Fibroblast of the conjunctiva (primary cell): ENCODE measurements at regions not wholly inside any gene's neighbourhood (a gene's known extent, or its start where the extent isn't known, plus 50 kb on each side); places are given as distances from the start of the nearest gene placed in this dataset.

Source experiments
- DNase-seq: peaks from one replicate; pipeline ENCODE4 v3.0.0-alpha.2; 2010; ENCODE audit warnings: low read depth

DNA sequence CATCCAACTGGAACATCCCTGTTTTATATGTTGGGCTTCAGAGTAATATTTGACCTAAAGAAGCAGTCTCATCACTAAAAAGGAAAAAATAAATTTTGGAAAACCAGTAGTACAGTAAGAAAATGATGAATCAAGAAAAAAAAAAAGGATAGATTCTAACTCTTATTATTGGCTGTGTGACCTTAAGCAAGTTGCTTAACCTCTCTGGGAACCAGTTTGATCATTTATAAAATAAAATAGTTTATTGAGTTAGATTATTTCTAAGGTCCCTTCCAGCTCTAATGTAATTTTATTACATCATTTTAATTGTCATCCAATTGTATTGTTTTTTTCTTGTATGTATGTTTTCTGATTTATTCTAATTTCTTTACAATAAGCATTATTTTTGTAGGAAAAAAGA is 127.0 kb downstream of the PRELID2 start:
- DNase-seq, result no peak

GRCh38 chr5:145704724-145705123 is 130.4 kb downstream of the PRELID2 start:
- DNase-seq, result no peak

- DNase-seq, result no peak
Measured at GRCh38 chr5:145703856-145704255, 131.3 kb downstream of the PRELID2 start.

DNA sequence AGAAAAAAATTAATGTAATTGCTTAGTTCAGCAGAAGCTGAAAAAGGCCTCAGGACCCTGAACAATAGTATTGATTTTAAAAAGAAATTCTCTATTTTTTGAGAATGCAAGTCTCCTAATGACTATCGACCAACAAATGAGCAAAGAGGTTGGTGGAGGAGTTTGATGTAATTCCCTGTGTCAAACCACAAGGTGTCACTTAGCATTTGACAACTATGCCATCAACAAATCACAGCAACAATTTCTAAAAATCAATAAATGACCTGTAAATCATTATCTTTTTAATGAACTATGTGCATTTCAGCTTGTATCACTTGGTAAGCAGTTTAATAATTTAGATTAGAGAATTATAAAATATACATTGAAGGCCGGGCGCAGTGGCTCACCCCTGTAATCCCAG is 133.7 kb downstream of the PRELID2 start:
- DNase-seq, result no peak

DNA sequence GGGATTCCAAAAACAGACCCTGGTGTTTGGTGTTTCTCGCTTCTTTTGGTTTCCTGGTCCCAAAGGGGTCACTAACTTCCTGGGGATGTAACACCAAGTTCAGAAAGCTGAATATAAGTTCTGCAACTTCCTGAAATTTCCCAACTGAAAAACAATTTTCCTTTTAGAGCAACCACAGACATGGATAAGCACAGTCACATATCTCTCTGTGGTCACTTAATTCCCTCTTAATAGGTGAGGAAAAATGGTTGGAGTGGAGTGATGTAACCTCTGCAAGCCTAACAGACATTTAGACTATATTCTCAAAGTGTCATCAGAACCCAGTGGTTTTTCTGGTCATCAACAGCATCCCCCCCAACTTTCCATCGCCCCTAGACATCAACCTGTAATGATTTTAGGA is 135.3 kb downstream of the PRELID2 start:
- no peak for DNase-seq

DNA sequence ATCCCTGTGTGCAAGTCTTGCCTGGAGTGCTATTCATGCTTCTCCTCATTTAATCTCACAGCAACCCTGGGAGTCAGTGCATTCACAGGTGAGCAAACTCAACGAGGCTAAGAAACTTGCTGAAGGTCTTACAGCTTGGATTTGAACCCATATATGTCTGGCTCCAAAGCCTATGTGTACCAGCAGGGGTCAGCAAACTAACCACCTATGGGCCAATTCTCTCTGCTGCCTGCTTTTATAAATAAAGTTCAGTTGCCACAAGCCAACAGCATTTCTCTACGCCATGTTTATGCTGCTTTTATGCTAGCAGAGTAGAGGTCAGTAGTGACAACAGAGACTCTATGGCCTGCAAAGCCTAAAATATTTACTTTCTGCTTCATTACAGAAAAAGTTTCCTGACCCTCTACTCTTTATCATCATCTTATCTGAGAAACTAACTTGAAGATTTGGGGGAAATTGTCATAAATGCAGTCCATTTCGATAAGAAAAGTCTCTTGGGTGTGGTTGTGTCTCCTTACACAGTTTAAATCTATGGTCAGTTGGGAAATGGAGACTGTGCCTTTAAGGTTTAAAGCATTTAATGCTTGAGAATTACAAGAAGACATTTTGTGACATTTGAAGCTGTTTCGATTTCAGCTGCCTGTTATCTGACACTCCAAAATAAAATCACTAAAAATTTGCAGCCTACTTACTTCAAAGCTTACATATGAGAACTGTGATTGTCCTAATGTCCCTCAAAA is 137.7 kb downstream of the PRELID2 start:
- DNase-seq, result peak; percentile 34

GRCh38 chr5:145689235-145689634 is 145.9 kb downstream of the PRELID2 start:
- DNase-seq, result no peak

DNA sequence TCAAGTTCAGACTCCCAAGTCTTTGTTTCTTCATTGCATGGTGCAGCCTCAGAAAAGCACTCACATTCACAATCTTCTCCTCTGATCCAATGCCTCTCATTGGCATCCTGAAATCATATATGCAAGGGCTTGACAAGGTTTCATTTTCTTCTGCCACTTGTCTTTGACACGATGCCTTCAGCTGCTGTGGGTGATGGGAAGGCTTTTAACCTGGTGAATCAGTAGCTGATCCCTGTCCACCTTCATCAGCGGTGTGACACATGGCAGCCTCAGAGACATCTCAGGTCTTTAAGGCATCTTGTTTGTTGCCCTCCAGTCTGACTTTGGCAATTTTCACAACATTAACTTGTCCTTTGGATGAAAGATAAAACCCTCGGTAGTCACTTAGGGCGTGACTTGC is 147.2 kb downstream of the PRELID2 start:
- DNase-seq, result no peak

GRCh38 chr5:145685417-145685816 is 149.7 kb downstream of the PRELID2 start:
- DNase-seq, result no peak

DNA sequence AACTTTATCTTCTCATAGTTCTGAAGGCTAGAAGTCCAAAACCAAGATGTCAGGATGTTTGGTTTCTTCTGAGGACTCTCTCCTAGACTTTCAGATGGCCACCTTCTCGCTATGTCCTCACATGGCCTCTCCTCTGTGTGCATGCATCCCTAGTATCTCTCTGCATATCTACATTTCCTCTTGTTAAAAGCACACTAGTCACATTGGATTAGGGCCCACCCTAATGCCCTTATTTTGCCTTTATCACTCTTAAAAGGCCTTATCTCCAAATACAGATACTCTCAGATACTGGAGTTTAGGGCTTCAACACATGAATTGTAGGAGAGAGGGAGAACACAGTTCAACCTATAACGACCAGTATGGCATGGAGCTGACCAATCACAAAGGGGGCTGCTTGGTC is 151.7 kb downstream of the PRELID2 start:
- DNase-seq, result no peak

GRCh38 chr5:145682197-145682899 is 152.8 kb downstream of the PRELID2 start:
- no peak for DNase-seq

- peak; percentile 77 for DNase-seq
Measured at GRCh38 chr5:145681686-145682085, 153.5 kb downstream of the PRELID2 start.

DNA sequence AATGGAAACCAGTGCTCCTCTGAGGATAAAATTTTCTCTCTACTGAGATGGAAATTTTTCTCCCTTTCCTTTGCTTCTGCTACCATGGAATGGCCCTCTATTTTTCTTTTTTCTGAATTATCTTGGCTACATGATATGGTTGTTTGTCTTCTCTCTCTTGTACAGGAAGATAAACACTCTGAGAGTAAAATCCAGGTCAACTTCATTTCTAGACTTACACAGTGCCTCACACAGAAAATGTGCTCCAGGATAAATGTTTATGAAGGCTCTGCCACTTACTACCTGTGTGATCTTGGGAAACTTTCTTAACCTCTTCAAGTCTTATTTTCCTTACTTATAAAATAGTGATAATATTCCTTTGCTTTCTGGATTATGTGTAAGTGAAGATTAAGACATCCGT is 153.9 kb downstream of the PRELID2 start:
- no peak for DNase-seq

- DNase-seq, result no peak
Measured at GRCh38 chr5:145680767-145681166, 154.4 kb downstream of the PRELID2 start.

DNA sequence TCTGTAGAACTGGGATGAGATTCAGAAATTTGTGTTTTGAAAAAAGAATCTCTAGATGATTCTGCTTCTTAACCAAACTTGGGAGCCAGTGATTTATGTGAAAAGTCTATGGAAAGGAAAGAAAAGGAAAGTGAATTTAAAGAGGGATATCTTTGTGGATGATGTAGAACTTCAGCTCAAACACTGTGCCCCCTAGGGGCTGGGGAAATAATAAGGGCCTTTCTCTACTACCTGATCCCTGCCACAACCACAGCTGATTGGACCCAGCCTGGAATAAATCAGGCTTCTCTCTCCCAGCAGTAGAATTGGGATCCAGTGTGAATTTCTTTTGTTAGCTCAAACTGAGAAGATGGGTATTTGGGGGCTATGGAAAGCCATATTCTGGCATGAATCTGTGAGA is 155.0 kb downstream of the PRELID2 start:
- no peak for DNase-seq

- no peak for DNase-seq
Measured at GRCh38 chr5:145678255-145678654, 156.9 kb downstream of the PRELID2 start.

DNA sequence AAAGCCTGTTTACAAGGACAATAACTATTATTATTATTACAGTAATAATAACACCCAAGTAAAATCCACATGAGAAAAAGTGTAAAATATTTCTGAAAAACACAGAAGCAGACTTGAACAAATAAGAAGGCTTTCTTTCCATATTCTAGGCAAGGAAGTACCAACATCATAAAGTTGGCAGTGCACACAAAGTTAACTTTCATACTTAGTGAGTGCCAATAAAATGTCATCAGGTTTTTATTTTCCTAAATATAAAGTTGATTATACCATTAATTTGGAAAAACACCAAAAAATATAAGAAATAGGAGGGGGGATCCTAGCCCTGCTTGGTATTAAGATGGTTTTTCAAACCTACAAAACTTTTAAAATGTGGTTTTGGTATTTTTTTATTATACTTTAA is 161.4 kb downstream of the PRELID2 start:
- no peak for DNase-seq

GRCh38 chr5:145668714-145669113 is 166.4 kb downstream of the PRELID2 start:
- no peak for DNase-seq

- no peak for DNase-seq
Measured at GRCh38 chr5:145667742-145668141, 167.4 kb downstream of the PRELID2 start.

GRCh38 chr5:145666591-145666990 is 168.6 kb downstream of the PRELID2 start:
- no peak for DNase-seq

DNA sequence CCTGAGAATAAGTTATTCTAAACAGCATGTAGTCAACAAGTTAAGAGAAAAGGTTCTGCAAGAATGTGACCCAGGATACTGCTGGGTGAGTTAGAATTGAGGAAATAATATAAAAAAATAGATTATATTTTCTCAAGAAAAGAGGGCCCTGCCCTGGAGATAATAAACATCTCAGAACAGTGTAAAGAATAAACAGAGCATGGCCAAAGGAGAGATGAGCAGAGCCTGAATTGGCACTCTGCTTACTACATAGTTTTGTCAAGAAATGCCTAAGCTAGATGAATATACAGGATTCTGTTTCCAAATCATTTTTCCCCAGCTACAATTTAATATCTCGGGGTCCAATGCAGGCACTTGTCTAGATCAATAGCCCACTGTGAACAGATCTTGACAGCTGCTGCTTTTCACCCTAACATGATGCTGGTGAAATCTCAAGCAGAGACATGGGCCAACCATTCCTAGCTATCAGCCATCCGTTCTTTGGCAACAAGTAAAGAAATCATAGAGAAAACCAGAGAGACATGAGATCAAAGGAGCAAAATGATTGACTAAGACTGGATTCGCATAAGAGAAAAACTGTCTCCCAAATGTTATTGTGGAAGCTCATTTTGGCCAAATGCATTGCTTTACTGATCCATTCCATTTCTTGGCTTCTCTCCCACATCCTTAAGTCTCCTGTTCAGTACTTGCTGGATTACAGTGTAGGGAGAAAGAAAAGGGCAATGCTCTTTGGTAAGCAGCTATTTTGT is 173.2 kb downstream of the PRELID2 start:
- DNase-seq, result peak; percentile 23

DNA sequence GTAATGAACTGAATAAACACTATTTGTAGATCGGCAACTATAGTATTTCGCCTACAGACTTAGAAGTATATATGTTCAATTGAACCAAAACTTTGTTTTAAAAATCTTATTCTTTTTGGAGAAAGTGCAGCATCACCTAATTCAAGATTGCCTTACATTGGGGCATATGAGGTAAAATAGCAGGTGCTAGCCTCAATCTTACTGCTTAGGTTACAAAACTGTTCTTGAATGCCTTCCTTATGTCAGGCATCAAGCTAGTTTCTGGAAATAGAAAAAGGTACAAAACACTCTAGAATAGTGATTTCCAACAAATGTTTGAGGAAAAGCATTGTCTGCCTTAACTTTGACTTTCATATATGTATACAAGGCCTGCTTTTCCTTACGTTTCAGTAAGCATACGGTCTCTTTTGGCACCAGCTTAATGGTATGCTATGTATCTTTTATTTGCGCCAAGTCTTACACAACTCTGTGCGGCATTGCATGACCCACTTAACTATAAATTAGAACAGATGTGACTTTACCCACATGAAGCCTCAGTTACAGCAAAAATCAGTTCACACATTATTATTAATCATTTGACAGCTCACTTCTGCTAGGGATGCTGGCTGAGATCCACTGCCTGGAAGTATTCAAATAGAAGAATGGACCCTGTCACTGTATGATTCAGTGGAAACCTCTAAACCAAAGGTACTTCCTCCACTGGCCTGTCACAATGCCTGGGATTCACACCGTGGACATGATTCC is 174.1 kb downstream of the PRELID2 start:
- DNase-seq, result peak; percentile 61
